RWPE2 (cell line): ENCODE measurements at regions not wholly inside any gene's neighbourhood (a gene's known extent, or its start where the extent isn't known, plus 50 kb on each side); places are given as distances from the start of the nearest gene placed in this dataset.

Experiments used
- ATAC-seq: fragments of 200-7000 bp; cut with Tn5 transposase; 3 replicates; pipeline ENCODE4 v1.9.1; 2021; ENCODE audit warnings: low read depth
- DNase-seq: peaks from one replicate; pipeline ENCODE4 v3.0.0-alpha.2; 2020; ENCODE audit warnings: low spot score
- H3K27ac ChIP-seq: fragments of 450-650 bp; 2 replicates; pipeline ENCODE4 v1.5.1; 2017; ENCODE audit warnings: mild to moderate bottlenecking; ENCODE audit not compliant: poor library complexity, severe bottlenecking
- H3K27me3 ChIP-seq: fragments of 250-450 bp; sonication (Bioruptor Pico); 2 replicates; pipeline ENCODE4 v1.5.1; 2021; ENCODE audit warnings: mild to moderate bottlenecking, moderate library complexity; ENCODE audit not compliant: insufficient read depth, poor library complexity, severe bottlenecking
- H3K36me3 ChIP-seq: fragments of 250-450 bp; sonication (Bioruptor Pico); 2 replicates; pipeline ENCODE4 v1.5.1; 2020; ENCODE audit warnings: low read depth, mild to moderate bottlenecking, moderate library complexity
- H3K4me1 ChIP-seq: fragments of 250-450 bp; sonication (Bioruptor Pico); 2 replicates; pipeline ENCODE4 v1.5.1; 2021; ENCODE audit warnings: mild to moderate bottlenecking, moderate library complexity; ENCODE audit not compliant: insufficient read depth, poor library complexity, severe bottlenecking
- H3K4me3 ChIP-seq: fragments of 250-450 bp; sonication (Bioruptor Pico); 2 replicates; pipeline ENCODE4 v1.5.1; 2021; ENCODE audit warnings: mild to moderate bottlenecking, moderate library complexity; ENCODE audit not compliant: severe bottlenecking
- H3K9me3 ChIP-seq: fragments of 250-450 bp; sonication (Bioruptor Pico); 2 replicates; pipeline ENCODE4 v1.5.1; 2021; ENCODE audit warnings: mild to moderate bottlenecking, moderate library complexity; ENCODE audit not compliant: severe bottlenecking
- TF ChIP-seq, protein P1 (sequence below): fragments of 450-650 bp; IDR thresholded peaks from one replicate; pipeline ENCODE4 v1.5.1; 2017; ENCODE audit warnings: mild to moderate bottlenecking, moderate library complexity; ENCODE audit not compliant: poor library complexity, severe bottlenecking

DNA sequence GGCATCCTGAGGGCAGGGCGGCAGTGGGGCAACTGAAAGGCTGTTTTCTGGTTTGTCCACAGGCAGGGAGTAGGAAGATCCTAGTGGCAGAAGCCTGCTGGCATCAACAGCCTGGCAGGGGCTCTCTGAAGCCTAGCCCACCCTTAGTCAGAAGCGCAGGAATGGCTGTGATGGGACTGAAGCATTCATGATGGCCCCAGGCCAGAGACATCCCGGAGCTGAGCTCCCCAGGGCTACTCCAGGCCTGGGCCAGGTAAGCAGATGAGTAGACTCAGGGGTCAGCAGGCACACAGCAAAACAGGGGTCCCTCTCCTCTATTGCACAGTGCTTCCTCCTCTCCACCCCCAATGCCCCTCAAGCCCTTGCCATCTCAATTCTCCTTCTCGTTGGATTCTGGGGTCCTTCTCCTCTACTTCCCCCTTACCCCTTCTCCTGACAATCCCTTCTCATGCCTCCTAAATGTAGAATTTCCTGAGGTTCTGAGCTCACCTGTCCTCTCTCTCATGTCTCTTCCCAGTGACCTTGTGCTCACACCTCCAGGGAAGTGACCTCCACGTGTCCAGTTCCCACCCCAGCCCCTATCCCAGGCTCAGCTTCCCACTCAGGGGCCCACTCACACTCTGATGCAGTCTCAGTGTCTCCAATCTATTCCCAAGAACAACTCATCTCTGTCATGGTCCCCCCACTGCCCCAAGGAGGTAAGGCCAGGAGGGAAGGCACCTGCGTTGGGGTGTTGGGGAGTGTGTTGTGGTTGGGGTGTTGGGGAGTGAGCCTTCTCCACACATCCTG lies 158.7 kb upstream of the ZNF507 start:
- no peak for ATAC-seq
- no peaks in the 10 kb centered on the region for H3K36me3 ChIP-seq
- no peak overlapping the region for H3K4me3 ChIP-seq
- H3K27me3 ChIP-seq: no peaks in the 10 kb centered on the region
- no peaks in the 10 kb centered on the region for H3K9me3 ChIP-seq
- DNase-seq: no peak
- no peak overlapping the region for H3K27ac ChIP-seq
- H3K4me1 ChIP-seq: no peaks in the 10 kb centered on the region
- TF ChIP-seq, protein P1, sequence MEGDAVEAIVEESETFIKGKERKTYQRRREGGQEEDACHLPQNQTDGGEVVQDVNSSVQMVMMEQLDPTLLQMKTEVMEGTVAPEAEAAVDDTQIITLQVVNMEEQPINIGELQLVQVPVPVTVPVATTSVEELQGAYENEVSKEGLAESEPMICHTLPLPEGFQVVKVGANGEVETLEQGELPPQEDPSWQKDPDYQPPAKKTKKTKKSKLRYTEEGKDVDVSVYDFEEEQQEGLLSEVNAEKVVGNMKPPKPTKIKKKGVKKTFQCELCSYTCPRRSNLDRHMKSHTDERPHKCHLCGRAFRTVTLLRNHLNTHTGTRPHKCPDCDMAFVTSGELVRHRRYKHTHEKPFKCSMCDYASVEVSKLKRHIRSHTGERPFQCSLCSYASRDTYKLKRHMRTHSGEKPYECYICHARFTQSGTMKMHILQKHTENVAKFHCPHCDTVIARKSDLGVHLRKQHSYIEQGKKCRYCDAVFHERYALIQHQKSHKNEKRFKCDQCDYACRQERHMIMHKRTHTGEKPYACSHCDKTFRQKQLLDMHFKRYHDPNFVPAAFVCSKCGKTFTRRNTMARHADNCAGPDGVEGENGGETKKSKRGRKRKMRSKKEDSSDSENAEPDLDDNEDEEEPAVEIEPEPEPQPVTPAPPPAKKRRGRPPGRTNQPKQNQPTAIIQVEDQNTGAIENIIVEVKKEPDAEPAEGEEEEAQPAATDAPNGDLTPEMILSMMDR: no peak

GRCh38 chr19:32188921-32189320 lies 156.5 kb upstream of the ZNF507 start:
- H3K9me3 ChIP-seq: no peaks in the 10 kb centered on the region
- H3K27ac ChIP-seq: no peak overlapping the region
- no peaks in the 10 kb centered on the region for H3K36me3 ChIP-seq
- TF ChIP-seq, protein P1: no peak
- ATAC-seq (no peak), DNase-seq (no peak)
- H3K4me1 ChIP-seq: no peaks in the 10 kb centered on the region
- H3K4me3 ChIP-seq: no peak overlapping the region
- H3K27me3 ChIP-seq: no peaks in the 10 kb centered on the region

DNA sequence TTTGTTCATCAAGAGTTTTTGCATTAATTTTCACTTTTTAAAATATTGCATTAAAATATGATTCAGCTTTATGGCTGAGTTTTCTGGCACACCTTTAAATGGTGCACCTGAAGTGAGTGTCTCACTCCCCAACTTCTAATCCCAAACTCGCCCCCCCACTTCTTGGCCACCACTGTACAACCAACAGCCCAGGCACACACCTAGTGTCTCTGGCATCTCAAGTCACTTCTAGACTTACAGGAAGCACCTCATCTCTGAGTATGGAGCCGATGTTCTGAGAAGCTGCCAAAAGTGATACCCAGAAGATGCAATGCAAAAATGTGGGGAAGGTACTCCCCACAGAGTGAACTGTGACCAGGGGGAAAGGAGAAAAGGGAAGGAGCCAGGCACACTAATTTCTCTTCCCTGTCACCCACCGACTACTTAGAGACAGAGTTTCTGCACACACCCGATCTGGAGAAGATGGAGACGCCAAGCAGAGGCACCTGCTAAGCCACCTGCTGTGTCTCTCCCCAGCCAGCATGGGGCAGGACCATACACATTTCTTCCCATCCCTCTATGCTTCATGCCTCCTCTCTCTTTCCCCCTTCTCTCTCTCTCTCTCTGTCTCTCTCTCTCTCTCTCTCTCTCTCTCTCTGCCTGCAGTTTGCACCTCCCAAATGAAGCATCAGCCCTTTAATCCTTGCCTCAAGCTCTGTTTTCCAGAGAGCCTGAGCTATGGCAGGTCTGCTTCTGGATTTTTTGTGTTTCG lies 155.3 kb upstream of the ZNF507 start:
- no peaks in the 10 kb centered on the region for H3K27me3 ChIP-seq
- DNase-seq: no peak
- no peak overlapping the region for H3K4me3 ChIP-seq
- no peaks in the 10 kb centered on the region for H3K9me3 ChIP-seq
- TF ChIP-seq, protein P1: no peak
- no peak overlapping the region for H3K27ac ChIP-seq
- no peak for ATAC-seq
- no peaks in the 10 kb centered on the region for H3K4me1 ChIP-seq
- H3K36me3 ChIP-seq: no peaks in the 10 kb centered on the region

- no peak for ATAC-seq
- H3K9me3 ChIP-seq: no peaks in the 10 kb centered on the region
Measured at GRCh38 chr19:32191921-32192320, 153.5 kb upstream of the ZNF507 start.

More at GRCh38 chr19:32191921-32192320, 153.5 kb upstream of the ZNF507 start:
- H3K36me3 ChIP-seq: no peaks in the 10 kb centered on the region
- no peaks in the 10 kb centered on the region for H3K27me3 ChIP-seq
- no peaks in the 10 kb centered on the region for H3K4me1 ChIP-seq
- no peak overlapping the region for H3K27ac ChIP-seq
- no peak for DNase-seq
- TF ChIP-seq, protein P1: no peak
- H3K4me3 ChIP-seq: no peak overlapping the region
